Transverse colon (tissue), 4 donors: ENCODE measurements at regions not wholly inside any gene's neighbourhood (a gene's known extent, or its start where the extent isn't known, plus 50 kb on each side); places are given as distances from the start of the nearest gene placed in this dataset.

Experiments
- CTCF ChIP-seq, 5 experiments: fragments of 200-600 bp in 3 of 5; fragments of 450-650 bp in 2 of 5; sonication (generic) in 3 of 5; IDR thresholded peaks; 1 replicate in 2 of 5; 2 replicates in 3 of 5; pipeline ENCODE4 v1.5.1; 2016 to 2017; ENCODE audit warnings: antibody characterized with exemption in 5 of 5, inconsistent platforms in 3 of 5, mild to moderate bottlenecking in 2 of 5, moderate library complexity in 1 of 5
- POLR2A ChIP-seq: fragments of 450-650 bp; IDR thresholded peaks from one replicate; pipeline ENCODE4 v1.6.1; 2016; ENCODE audit warnings: antibody characterized with exemption, mild to moderate bottlenecking, moderate library complexity
- POLR2AphosphoS5 ChIP-seq, 3 donors: sonication (generic); formaldehyde crosslinking; IDR thresholded peaks; one replicate each; pipeline ENCODE4 v1.6.1; 2016; ENCODE audit warnings: antibody characterized with exemption in 3 of 3

- TF ChIP-seq CTCF (IDR thresholded peaks at IDR 0.05): no peak
- no peak for TF ChIP-seq POLR2AphosphoS5 (IDR thresholded peaks at IDR 0.05)
- TF ChIP-seq POLR2A: no peak
Observed at GRCh38 chr7:9505516-9505915, 1072.1 kb downstream of the NXPH1 start.
